ENCODE measurements at regions not wholly inside any gene's neighbourhood (a gene's known extent, or its start where the extent isn't known, plus 50 kb on each side); places are given as distances from the start of the nearest gene placed in this dataset.

DNA sequence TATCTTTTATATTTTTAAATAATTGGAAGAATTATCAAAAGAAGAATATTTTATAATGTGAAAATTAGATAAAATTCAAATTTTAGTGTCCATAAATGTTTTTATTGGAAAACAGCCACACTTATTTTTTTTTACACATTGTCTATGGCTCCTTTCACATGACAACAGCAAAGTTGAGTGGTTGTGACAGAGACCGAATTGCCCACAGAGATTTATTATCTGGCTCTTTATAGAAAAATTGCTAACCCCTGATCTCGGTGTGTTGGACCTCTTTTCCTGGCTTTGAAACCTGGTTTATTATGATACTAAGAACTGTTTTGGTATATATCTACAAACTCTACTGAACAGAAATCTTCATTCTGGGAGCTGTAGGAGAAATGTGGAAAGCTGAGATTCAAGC, 269.1 kb upstream of the UMPS start:
- Histone ChIP-seq H3K23me2 (ENCODE audit: low read depth, low read length) (no peaks in the 10 kb centered on the region), H2BK15ac (ENCODE audit: low read length) (no peak overlapping the region), H3K4me3 (ENCODE audit: extremely low read depth in 1 of 4, insufficient read depth in 2 of 4, low read depth in 3 of 4, low read length in 4 of 4) (no peak overlapping the region), H4K20me1 (replicated peaks in 1 of 2; ENCODE audit: control insufficient read depth in 1 of 2, insufficient read depth in 2 of 2, low read length in 2 of 2) (no peaks in the 10 kb centered on the region), H3K27ac (ENCODE audit: low read depth, low read length) (no peak overlapping the region), H2BK12ac (ENCODE audit: low read depth, low read length) (no peak overlapping the region), H3K18ac (ENCODE audit: extremely low read depth, low read length) (no peak overlapping the region), H4K5ac (ENCODE audit: insufficient read length, low read depth, low read length) (no peak overlapping the region), H4K91ac (replicated peaks; ENCODE audit: insufficient read length, low read length) (no peak overlapping the region), H3K9ac (replicated peaks in 1 of 4; ENCODE audit: extremely low read depth in 1 of 4, low read depth in 3 of 4, low read length in 3 of 4) (no peak overlapping the region), H3K79me2 (ENCODE audit: control insufficient read depth in 1 of 2, insufficient read depth in 2 of 2, low read length in 2 of 2) (no peaks in the 10 kb centered on the region), H2BK20ac (ENCODE audit: low read length) (no peak overlapping the region), H3K4me1 (replicated peaks in 1 of 4; ENCODE audit: control insufficient read depth in 3 of 4, insufficient read depth in 4 of 4, low read length in 3 of 4) (no peaks in the 10 kb centered on the region), H3K36me3 (ENCODE audit: control insufficient read depth in 2 of 4, insufficient read depth in 4 of 4, low read length in 3 of 4) (no peaks in the 10 kb centered on the region), H2BK5ac (ENCODE audit: low read depth, low read length) (no peak overlapping the region), H3K56ac (replicated peaks; ENCODE audit: insufficient read length, low read depth, low read length) (no peak overlapping the region), H2BK120ac (replicated peaks; ENCODE audit: low read depth, low read length) (no peak overlapping the region), H4K8ac (ENCODE audit: extremely low read depth, insufficient read depth, low read length) (no peak overlapping the region), H3K9me3 (ENCODE audit: insufficient read depth in 2 of 2, low read depth in 1 of 2, low read length in 1 of 2) (no peaks in the 10 kb centered on the region), H3K79me1 (ENCODE audit: low read depth, low read length) (no peaks in the 10 kb centered on the region), H3K4me2 (ENCODE audit: insufficient read depth in 1 of 2, low read depth in 2 of 2, low read length in 2 of 2) (no peak overlapping the region), H3K4ac (replicated peaks; ENCODE audit: insufficient read length, low read depth, low read length) (no peak overlapping the region), H3K14ac (ENCODE audit: insufficient read length) (no peak overlapping the region), H2AK5ac (ENCODE audit: low read depth, low read length) (no peak overlapping the region), H3K27me3 (replicated peaks in 1 of 4; ENCODE audit: control insufficient read depth in 3 of 4, extremely low read depth in 1 of 4, insufficient read depth in 3 of 4, low read length in 3 of 4) (no peaks in the 10 kb centered on the region), H2AFZ (ENCODE audit: low read length) (no peak overlapping the region), H3K23ac (ENCODE audit: insufficient read length) (no peak overlapping the region)
- DNase-seq (ENCODE audit: low read depth in 1 of 2, low spot score in 2 of 2), result no peak
- 98% methylated on average over 2 of the region's 2 CpGs; no CpG with 5 or more reads in 1 of the 2 experiments for WGBS, 2 experiments (ENCODE audit: extremely low coverage in 1 of 2, insufficient coverage in 1 of 2, insufficient read length in 1 of 2, insufficient replicate concordance in 2 of 2, low coverage in 1 of 2, low lambda C conversion rate in 2 of 2, missing lambda C conversion rate in 1 of 2)
- FAIRE-seq, result no peak
- TF ChIP-seq YY1 (IDR thresholded peaks at IDR 0.05; ENCODE audit: low read depth, low read length) (no peak), EZH2 (IDR thresholded peaks at IDR 0.05; ENCODE audit: low read depth, low read length, severe bottlenecking) (no peak), POLR2A (IDR thresholded peaks at IDR 0.05; ENCODE audit: control extremely low read depth in 1 of 2, low read depth in 2 of 2, low read length in 2 of 2) (no peak), CHD1 (IDR thresholded peaks at IDR 0.05; ENCODE audit: low read depth, low read length) (no peak), RNF2 (IDR thresholded peaks at IDR 0.05; ENCODE audit: borderline replicate concordance, low read depth, low read length, missing control alignments, poor library complexity, severe bottlenecking) (no peak), SP2 (IDR thresholded peaks at IDR 0.05; ENCODE audit: low read length) (no peak), SIN3A (conservative IDR thresholded peaks at IDR 0.05 in 1 of 2, IDR thresholded peaks at IDR 0.05 in 1 of 2; ENCODE audit: low read depth in 1 of 2, low read length in 2 of 2) (no peak)
- CTCF ChIA-PET (ENCODE audit: partially characterized antibody), result interaction anchor here (1.0 to 14.1 kb wide), 3 partner anchors 98 to 445 kb away, joined by 3 to 220 read pairs (median 5); no protein-coding TSS in a partner anchor
- POLR2A ChIA-PET (ENCODE audit: partially characterized antibody), result no interaction called here
